Renal pelvis (tissue), 1 donor: ENCODE measurements at regions not wholly inside any gene's neighbourhood (a gene's known extent, or its start where the extent isn't known, plus 50 kb on each side); places are given as distances from the start of the nearest gene placed in this dataset.

Experiments used
- DNase-seq: peaks from one replicate; pipeline ENCODE4 v3.0.0-alpha.2; 2013

DNA sequence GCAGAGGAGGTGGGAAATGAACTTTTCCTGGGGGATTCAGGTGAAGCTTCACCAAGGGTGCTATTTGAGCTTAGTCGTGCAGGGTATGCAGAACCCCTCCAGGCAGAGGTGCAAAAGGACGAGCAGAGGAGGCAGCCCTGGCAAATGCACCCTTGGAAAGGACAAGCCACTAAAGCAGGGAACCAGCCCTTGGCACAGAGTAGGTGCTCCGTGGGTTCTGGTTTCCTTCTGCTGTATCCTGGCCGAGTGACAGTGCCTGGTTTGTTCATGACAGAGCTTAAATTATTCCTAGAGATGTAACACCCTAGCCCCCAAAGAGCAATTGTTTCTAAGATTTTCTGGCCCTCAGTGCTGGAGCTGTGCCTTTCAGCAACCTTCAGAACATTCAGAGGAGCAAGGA, 73.4 kb upstream of the SYT6 start:
- DNase-seq: no peak

- DNase-seq: peak; percentile 59
Measured at GRCh38 chr1:114224196-114224907, 70.7 kb upstream of the SYT6 start.

GRCh38 chr1:114222920-114223319, 69.3 kb upstream of the SYT6 start:
- no peak for DNase-seq

DNA sequence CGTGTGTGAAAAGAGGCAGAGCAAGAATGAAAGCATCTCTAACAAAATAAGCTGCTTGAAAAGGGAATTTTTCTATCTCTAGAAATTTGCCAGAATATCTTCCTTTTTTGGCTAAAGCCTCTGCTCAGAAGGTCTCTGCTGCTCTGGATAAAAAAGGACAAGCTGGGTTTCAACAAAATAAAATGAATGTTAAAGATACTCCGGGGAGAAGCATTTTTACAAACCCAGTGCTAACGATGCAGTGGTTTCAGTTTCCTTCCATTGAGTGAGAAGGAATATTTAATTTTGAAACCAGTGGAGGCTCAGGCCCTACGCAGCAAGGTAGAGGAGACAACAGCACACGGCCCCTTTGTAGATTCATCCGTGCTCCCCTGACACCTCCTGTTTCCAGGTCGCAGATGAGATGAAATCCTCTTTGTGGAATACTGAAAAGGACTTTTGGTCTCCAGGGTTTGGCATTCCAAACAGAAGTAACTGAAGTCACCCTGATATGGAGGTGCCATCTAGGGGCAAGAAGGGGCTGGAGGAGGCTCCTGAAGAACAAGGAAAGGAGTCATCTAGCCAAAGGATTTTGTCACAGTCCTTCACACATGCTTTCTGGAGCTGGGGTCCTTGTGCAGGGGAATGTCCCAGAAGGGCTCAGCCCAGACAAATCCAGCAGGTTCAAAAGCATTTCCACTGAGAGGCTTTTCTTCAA, 65.7 kb upstream of the SYT6 start:
- DNase-seq: no peak

- DNase-seq: peak; percentile 20
Measured at GRCh38 chr1:114218361-114219171, 64.9 kb upstream of the SYT6 start.

GRCh38 chr1:114216431-114217173, 62.9 kb upstream of the SYT6 start:
- no peak for DNase-seq

- DNase-seq: no peak
Measured at GRCh38 chr1:114215436-114215835, 61.8 kb upstream of the SYT6 start.

DNA sequence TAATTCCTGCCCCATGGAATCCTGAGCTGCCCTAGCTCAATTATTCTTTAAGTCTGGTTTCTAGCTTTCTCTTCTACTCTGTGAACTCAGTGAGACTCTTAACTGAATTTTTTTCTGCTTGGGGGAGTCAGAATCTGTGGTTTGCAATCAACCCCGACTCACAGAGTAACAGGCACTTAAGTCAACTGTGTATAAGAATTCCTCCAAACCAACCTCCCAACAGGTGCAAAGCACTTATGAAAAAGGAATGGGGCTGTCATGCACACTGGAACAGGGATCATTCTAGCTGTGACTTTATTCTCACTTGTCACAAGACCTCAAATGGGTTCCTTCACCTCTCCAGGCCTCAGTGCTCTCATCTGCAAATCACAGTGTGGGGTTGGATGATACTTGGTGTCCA, 60.3 kb upstream of the SYT6 start:
- no peak for DNase-seq

DNA sequence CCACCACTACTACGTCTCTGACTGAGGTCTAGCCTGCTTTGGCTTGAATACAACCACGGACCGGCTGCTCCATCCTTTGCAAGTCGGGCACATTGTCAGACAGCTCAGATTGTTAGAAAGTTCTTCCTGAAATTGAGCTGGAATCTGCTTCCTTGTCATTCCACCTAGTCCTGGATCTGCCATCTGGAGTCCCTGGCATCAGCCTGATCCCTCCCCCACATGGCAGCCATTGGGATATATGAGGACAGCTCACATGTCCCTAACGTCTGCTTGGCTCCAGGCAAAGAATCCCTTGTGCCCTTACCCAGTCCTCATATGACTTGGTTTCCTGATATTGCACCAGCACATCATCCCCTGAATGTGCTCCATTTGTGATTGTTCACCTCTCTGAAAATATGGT, 56.3 kb upstream of the SYT6 start:
- DNase-seq: no peak

GRCh38 chr1:114208714-114209113, 55.0 kb upstream of the SYT6 start:
- no peak for DNase-seq

DNA sequence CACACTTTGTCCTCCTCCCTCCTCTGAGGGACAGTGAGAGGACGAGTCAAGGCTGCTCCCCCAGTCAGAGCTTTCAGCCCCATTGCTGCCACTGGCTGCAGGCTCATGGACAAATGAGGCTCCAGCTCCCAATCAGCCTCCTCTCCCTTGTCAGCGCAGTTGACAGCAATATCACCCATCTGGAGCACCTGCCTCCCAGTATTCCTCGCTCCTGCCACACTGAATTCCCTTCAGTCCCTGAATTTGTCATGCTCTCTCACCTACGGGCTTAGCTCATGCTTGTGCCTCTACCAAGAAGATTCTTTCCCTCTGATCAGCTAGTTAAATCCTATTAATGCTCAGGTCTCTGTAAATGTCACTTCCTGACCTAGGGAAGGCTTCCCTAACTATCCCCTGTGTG, 54.4 kb upstream of the SYT6 start:
- no peak for DNase-seq

- no peak for DNase-seq
Measured at GRCh38 chr1:114207635-114208034, 54.0 kb upstream of the SYT6 start.

GRCh38 chr1:114206392-114206791, 52.7 kb upstream of the SYT6 start:
- no peak for DNase-seq

DNA sequence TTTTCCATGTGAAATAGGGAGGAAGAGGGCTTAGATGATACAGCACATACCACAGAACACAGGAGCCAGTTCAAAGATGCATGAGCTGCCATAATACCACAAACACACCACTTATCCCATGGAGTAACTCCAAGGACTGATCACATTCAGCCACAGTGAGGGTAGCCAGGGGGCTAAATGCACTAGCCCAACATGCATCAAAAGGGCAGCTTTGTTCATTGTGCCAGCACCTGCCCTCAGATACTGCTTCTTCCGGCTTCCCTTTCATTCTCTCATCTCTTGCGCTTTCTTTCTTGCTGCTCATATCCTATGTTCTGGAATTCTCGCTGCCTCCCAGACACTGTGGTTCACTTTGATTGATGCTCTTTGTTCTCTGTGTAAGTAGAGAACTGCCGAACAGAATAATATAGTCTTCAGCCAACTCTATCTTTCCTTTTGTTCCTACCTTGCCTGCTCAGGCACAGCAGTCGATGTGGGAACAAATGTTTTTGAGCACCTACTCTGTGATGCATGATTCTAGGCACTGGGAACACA, 50.0 kb upstream of the SYT6 start:
- no peak for DNase-seq
